Adrenal gland (tissue), 5 donors: ENCODE measurements at regions not wholly inside any gene's neighbourhood (a gene's known extent, or its start where the extent isn't known, plus 50 kb on each side); places are given as distances from the start of the nearest gene placed in this dataset.

Experiments
- CTCF ChIP-seq, 6 experiments: fragments of 450-650 bp in 4 of 6; fragments of 200-600 bp in 2 of 6; sonication (generic) in 1 of 6; IDR thresholded peaks; 1 replicate in 5 of 6; 2 replicates in 1 of 6; pipeline versions ENCODE4 v1.5.1 to v1.8.0; 2016 to 2021; ENCODE audit warnings: antibody characterized with exemption in 6 of 6, mild to moderate bottlenecking in 2 of 6, moderate library complexity in 1 of 6
- POLR2A ChIP-seq, 2 donors: fragments of 450-650 bp; IDR thresholded peaks; one replicate each; pipeline ENCODE4 v1.6.1; 2017; ENCODE audit warnings: antibody characterized with exemption in 2 of 2, mild to moderate bottlenecking in 2 of 2, moderate library complexity in 1 of 2
- donor health status: DM: no; HTN: no; CAD: no.

- TF ChIP-seq POLR2A (IDR thresholded peaks at IDR 0.05): no peak
- TF ChIP-seq CTCF (IDR thresholded peaks at IDR 0.05): no peak
Measured at GRCh38 chr18:30578707-30579106, 463.8 kb downstream of the DSC3 start.
